HG03175 (cell line): ENCODE measurements at regions not wholly inside any gene's neighbourhood (a gene's known extent, or its start where the extent isn't known, plus 50 kb on each side); places are given as distances from the start of the nearest gene placed in this dataset.
A peak's percentile ranks its signal among the peaks of the same experiment; 100 is the strongest.

Source experiments
- ATAC-seq: cut with Tn5 transposase; IDR thresholded peaks from one replicate; pipeline ENCODE4 v1.9.1; 2021; ENCODE audit warnings: mild to moderate bottlenecking, moderate library complexity; ENCODE audit not compliant: unreplicated experiment

GRCh38 chr4:74612837-74613236, 167.9 kb downstream of the AREG start:
- no peak for ATAC-seq

- ATAC-seq = no peak
Observed at GRCh38 chr4:74613266-74613665, 168.3 kb downstream of the AREG start.

- ATAC-seq = no peak
Observed at GRCh38 chr4:74615411-74615810, 170.5 kb downstream of the AREG start.

- no peak for ATAC-seq
Observed at GRCh38 chr4:74618166-74618565, 173.2 kb downstream of the AREG start.

GRCh38 chr4:74618659-74619058, 173.7 kb downstream of the AREG start:
- ATAC-seq = no peak

GRCh38 chr4:74619931-74620702, 174.2 kb downstream of the BTC start:
- ATAC-seq = no peak

- ATAC-seq = no peak
Observed at GRCh38 chr4:74621616-74622015, 172.7 kb downstream of the BTC start.

GRCh38 chr4:74623041-74623440, 171.3 kb downstream of the BTC start:
- ATAC-seq = peak; percentile 78

- ATAC-seq = no peak
Observed at GRCh38 chr4:74624351-74625151, 169.8 kb downstream of the BTC start.

- no peak for ATAC-seq
Observed at GRCh38 chr4:74625981-74626380, 168.3 kb downstream of the BTC start.

GRCh38 chr4:74627093-74627492, 167.2 kb downstream of the BTC start:
- no peak for ATAC-seq

- ATAC-seq = no peak
Observed at GRCh38 chr4:74627504-74627903, 166.8 kb downstream of the BTC start.

GRCh38 chr4:74628852-74629620, 165.3 kb downstream of the BTC start:
- ATAC-seq = peak; percentile 59

- ATAC-seq = no peak
Observed at GRCh38 chr4:74630551-74630950, 163.8 kb downstream of the BTC start.

- no peak for ATAC-seq
Observed at GRCh38 chr4:74631338-74631737, 163.0 kb downstream of the BTC start.

- no peak for ATAC-seq
Observed at GRCh38 chr4:74631988-74632387, 162.3 kb downstream of the BTC start.

GRCh38 chr4:74632634-74633033, 161.7 kb downstream of the BTC start:
- no peak for ATAC-seq

GRCh38 chr4:74635074-74635473, 159.2 kb downstream of the BTC start:
- ATAC-seq = no peak

- no peak for ATAC-seq
Observed at GRCh38 chr4:74635490-74636123, 158.7 kb downstream of the BTC start.

- ATAC-seq = no peak
Observed at GRCh38 chr4:74638001-74638400, 156.3 kb downstream of the BTC start.

GRCh38 chr4:74638689-74639088, 155.6 kb downstream of the BTC start:
- ATAC-seq = no peak
